HEK293T (cell line): ENCODE measurements at regions not wholly inside any gene's neighbourhood (a gene's known extent, or its start where the extent isn't known, plus 50 kb on each side); places are given as distances from the start of the nearest gene placed in this dataset.

ENCODE experiments used
- CTCF ChIA-PET: fragments of 350-600 bp; formaldehyde crosslinking; extraction: SDS; loops from one replicate; lab custom pipeline; 2021; ENCODE audit warnings: antibody characterized with exemption, inconsistent platforms; lab: Yijun Ruan, JAX
- POLR2A ChIA-PET: fragments of 350-600 bp; formaldehyde crosslinking; extraction: SDS; loops from one replicate; lab custom pipeline; 2020; ENCODE audit warnings: antibody characterized with exemption, inconsistent platforms; lab: Yijun Ruan, JAX
- DNase-seq: peaks from one replicate; pipeline ENCODE4 v3.0.0; 2012; ENCODE audit warnings: mixed read lengths; ENCODE audit errors: extremely low spot score
- ARNT ChIP-seq: fragments of 450-650 bp; IDR thresholded peaks from 2 replicates; pipeline ENCODE4 v1.6.1; 2017; ENCODE audit warnings: mild to moderate bottlenecking
- BHLHE40 ChIP-seq: fragments of 450-650 bp; IDR thresholded peaks from 2 replicates; pipeline ENCODE4 v1.6.1; 2016; ENCODE audit warnings: mild to moderate bottlenecking, moderate library complexity, borderline replicate concordance
- CTBP1 ChIP-seq: fragments of 450-650 bp; IDR thresholded peaks from 2 replicates; pipeline ENCODE4 v1.6.1; 2016; ENCODE audit warnings: borderline replicate concordance
- ELF4 ChIP-seq: fragments of 450-650 bp; IDR thresholded peaks from 2 replicates; pipeline ENCODE4 v1.6.1; 2017; ENCODE audit warnings: antibody characterized with exemption
- FOXA1 ChIP-seq: fragments of 450-650 bp; IDR thresholded peaks from 2 replicates; pipeline ENCODE4 v1.6.1; 2016; ENCODE audit warnings: mild to moderate bottlenecking
- FOXK2 ChIP-seq: fragments of 450-650 bp; IDR thresholded peaks from 2 replicates; pipeline ENCODE4 v1.6.1; 2016; ENCODE audit warnings: mild to moderate bottlenecking
- FOXM1 ChIP-seq: fragments of 450-650 bp; IDR thresholded peaks from 2 replicates; pipeline ENCODE4 v1.6.1; 2017; ENCODE audit warnings: mild to moderate bottlenecking, borderline replicate concordance
- HDGF ChIP-seq: fragments of 450-650 bp; IDR thresholded peaks from 2 replicates; pipeline ENCODE4 v1.6.1; 2017; ENCODE audit warnings: antibody characterized with exemption, borderline replicate concordance
- L3MBTL2 ChIP-seq: fragments of 450-650 bp; conservative IDR thresholded peaks from 2 replicates; pipeline ENCODE4 v1.6.1; 2016; ENCODE audit warnings: mild to moderate bottlenecking
- LEF1 ChIP-seq: fragments of 450-650 bp; IDR thresholded peaks from 2 replicates; pipeline ENCODE4 v1.6.1; 2017; ENCODE audit warnings: mild to moderate bottlenecking, borderline replicate concordance
- NFRKB ChIP-seq: fragments of 450-650 bp; IDR thresholded peaks from 2 replicates; pipeline ENCODE4 v1.6.1; 2016; ENCODE audit warnings: mild to moderate bottlenecking, moderate library complexity
- SP1 ChIP-seq: fragments of 450-650 bp; IDR thresholded peaks from 2 replicates; pipeline ENCODE4 v1.6.1; 2017
- SUZ12 ChIP-seq: fragments of 450-650 bp; IDR thresholded peaks from 2 replicates; pipeline ENCODE4 v1.6.1; 2016; ENCODE audit warnings: mild to moderate bottlenecking
- TARDBP ChIP-seq: fragments of 450-650 bp; IDR thresholded peaks from 2 replicates; pipeline ENCODE4 v1.6.1; 2016
- ZNF384 ChIP-seq: fragments of 450-650 bp; IDR thresholded peaks from 2 replicates; pipeline ENCODE4 v1.6.1; 2016
- TF ChIP-seq, protein P1 (sequence below): fragments of 450-650 bp; IDR thresholded peaks from 2 replicates; pipeline ENCODE4 v1.6.1; 2016

DNA sequence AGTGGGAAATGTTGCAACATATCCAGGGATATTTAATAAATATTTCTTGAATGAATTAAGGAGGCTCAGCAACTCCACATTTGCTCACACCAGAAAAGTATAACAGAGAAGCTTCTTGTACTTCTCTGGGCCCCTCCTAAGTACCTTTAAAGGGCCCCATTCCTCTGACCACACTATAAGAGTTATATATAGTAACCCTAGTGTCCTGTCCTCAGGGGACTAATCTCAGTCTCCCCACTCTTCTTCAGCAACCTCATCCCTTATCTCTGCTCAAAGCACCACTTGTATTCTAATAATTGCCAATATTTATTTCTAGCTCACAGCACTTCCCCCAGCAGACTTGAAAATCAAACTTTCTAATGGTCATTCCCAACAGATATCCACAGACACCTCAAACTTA lies 237.1 kb downstream of the GXYLT1 start:
- CTCF ChIA-PET = no interaction called here
- TF ChIP-seq L3MBTL2 (no peak), ELF4 (no peak), SUZ12 (no peak), NFRKB (no peak), ARNT (no peak), FOXK2 (no peak), ZNF384 (no peak)

DNA sequence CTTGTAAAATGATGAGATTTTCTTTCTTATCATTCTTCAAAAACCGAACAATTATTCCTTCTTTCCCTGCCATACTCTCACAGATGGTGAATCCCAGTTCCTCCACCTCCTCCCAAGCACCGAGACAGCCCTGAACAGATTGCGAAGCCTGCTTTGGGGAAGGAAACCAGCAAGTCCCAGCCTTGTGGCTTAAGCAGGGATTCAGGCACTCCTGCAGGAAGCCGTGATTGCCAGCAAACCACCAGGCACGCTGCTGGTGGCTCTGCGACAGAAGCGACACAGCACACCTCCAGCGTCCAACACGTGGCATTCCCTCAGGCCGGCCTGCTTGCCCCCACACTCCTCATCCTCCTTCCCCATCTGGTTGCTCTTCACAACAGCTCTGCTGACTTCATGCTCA lies 237.7 kb downstream of the GXYLT1 start:
- ChIA-PET CTCF (no interaction called here), POLR2A (no interaction called here)
- no peak for DNase-seq
- TF ChIP-seq FOXK2 = no peak
- no peak for TF ChIP-seq ZNF384
- TF ChIP-seq NFRKB = no peak
- no peak for TF ChIP-seq LEF1
- TF ChIP-seq HDGF = no peak
- TF ChIP-seq SUZ12 = no peak
- TF ChIP-seq FOXA1 = no peak
- TF ChIP-seq ELF4 = no peak
- no peak for TF ChIP-seq CTBP1
- no peak for TF ChIP-seq FOXM1
- TF ChIP-seq, protein P1, sequence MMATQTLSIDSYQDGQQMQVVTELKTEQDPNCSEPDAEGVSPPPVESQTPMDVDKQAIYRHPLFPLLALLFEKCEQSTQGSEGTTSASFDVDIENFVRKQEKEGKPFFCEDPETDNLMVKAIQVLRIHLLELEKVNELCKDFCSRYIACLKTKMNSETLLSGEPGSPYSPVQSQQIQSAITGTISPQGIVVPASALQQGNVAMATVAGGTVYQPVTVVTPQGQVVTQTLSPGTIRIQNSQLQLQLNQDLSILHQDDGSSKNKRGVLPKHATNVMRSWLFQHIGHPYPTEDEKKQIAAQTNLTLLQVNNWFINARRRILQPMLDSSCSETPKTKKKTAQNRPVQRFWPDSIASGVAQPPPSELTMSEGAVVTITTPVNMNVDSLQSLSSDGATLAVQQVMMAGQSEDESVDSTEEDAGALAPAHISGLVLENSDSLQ = no peak
- TF ChIP-seq TARDBP = no peak
- TF ChIP-seq BHLHE40 = no peak
- TF ChIP-seq ARNT = no peak
- TF ChIP-seq SP1 = no peak
- no peak for TF ChIP-seq L3MBTL2

More for the DNA sequence above, 237.1 kb downstream of the GXYLT1 start:
- POLR2A ChIA-PET = no interaction called here
- DNase-seq = no peak

DNA sequence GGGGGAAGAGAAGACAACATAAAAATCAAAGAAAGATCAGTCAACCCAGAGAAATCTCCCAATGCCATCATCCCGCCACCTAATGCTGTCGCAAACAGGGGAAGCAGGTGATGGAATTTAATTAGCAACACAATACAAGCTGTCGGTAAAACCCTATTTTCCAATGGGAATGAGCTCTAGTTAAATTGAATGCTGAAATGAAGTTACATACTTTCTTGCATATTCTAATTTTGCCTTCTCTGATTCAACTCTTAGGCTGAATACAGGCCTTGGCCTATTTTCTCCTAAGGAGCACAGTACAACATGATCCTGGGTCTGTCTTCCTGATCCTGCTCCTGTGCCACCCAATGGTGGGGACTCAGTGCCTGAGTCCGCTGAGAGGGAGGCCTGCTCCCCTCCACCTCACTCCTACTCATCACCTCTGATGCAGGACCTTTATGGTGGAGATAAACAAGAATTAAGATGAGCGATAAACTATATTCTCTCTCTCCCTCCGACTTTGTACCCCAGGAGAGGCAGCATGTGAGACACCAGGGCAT lies 238.8 kb downstream of the GXYLT1 start:
- TF ChIP-seq FOXM1 (no peak), SUZ12 (no peak), ELF4 (no peak), CTBP1 (no peak), ZNF384 (no peak), FOXK2 (no peak), BHLHE40 (no peak), FOXA1 (no peak), LEF1 (no peak), TARDBP (no peak), L3MBTL2 (no peak), ARNT (no peak), SP1 (no peak)
- ChIA-PET CTCF (no interaction called here), POLR2A (no interaction called here)
- DNase-seq = no peak

DNA sequence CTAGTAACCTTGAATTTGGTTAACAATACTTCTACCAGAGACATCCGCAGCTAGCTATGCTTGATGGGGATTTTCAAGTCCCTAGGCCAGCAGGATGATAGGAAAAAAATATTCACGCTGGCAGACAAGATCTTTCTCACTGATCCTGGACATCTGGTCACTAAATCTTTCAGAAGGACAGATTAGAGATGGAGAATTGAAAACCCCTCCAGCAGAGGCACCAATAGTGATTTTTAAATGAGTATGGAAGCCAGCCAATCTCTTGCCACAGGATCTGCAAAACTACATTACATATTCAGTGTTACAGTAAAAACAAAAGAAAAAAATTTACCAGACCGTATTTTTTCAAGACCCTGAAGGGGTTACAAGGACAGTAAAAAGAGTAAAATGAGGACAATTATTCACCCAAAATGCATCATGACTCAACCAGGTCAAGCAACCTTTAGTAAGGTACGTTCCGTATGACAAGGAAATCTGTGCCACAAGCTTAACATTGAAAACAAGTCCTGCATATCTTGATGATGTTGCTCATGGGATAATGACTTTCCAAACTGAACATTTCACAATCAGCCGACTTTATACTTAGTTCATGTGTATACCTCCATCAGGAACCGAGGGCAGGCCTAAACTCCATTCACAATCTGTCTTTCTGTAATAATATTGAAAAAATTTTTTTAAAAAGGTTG lies 239.5 kb downstream of the GXYLT1 start:
- no peak for DNase-seq
- CTCF ChIA-PET = no interaction called here
- POLR2A ChIA-PET = no interaction called here
- TF ChIP-seq LEF1 = no peak
- TF ChIP-seq SP1 = no peak
- no peak for TF ChIP-seq SUZ12
- no peak for TF ChIP-seq HDGF
- no peak for TF ChIP-seq ARNT
- no peak for TF ChIP-seq CTBP1
- TF ChIP-seq FOXK2 = no peak
- no peak for TF ChIP-seq FOXM1
- no peak for TF ChIP-seq L3MBTL2
- TF ChIP-seq, protein P1 = no peak
- TF ChIP-seq NFRKB = no peak
- no peak for TF ChIP-seq ELF4
- TF ChIP-seq FOXA1 = no peak
- TF ChIP-seq ZNF384 = no peak
- TF ChIP-seq BHLHE40 = no peak
- no peak for TF ChIP-seq TARDBP

DNA sequence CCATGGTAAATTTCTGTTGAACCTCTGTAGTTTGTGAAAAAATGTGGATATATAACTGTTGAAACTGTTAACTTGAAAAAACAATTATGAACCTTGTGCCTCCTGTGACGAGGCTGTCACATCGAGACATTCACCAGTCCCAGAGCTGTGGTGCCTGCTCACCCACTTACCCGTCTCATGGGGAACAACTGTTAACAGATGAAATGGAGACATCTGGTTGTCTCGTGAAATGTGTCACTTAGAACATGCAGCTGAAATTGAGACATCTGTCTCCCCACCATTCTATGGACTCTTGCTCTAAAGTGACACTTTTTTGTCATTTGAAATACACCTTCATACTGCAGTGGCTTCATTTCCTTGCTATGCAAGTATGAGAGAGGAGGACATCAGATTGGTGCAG lies 240.6 kb downstream of the GXYLT1 start:
- DNase-seq = no peak
- POLR2A ChIA-PET = no interaction called here
- CTCF ChIA-PET = no interaction called here
- no peak for TF ChIP-seq SUZ12
- no peak for TF ChIP-seq FOXM1
- TF ChIP-seq, protein P1 = no peak

DNA sequence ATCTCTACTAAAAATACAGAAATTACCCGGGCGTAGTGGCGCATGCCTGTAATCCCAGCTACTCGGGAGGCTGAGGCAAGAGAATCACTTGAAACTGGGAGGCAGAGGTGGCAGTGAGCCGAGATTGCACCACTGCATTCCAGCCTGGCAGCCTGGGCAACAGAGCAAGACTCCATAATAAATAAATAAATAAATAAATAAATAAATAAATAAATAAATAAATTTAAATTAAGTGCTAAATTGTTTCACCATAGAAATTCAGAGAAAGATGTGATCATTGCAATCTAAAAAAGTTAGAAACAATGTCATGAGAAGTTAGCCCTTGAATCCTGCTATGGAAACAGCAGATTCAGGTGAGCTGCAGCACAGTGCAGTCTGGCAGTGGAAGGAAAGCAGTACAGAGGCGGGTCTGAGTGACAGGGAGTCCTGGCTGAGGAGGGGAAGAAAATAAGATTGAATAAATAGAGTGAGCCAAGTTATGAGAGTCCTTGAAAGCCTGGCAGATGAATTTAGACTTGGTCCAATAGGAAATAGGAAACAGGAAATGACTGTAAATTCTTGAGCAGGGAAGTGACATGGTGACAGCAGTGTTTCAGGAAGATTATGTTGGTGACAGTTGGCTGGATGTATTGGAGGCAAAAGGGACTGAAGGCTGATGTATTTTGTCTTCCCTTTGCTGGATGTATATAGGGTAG lies 241.5 kb downstream of the GXYLT1 start:
- POLR2A ChIA-PET = no interaction called here
- no peak for TF ChIP-seq SP1
- TF ChIP-seq SUZ12 = no peak
- TF ChIP-seq FOXK2 = no peak
- no peak for TF ChIP-seq FOXM1
- TF ChIP-seq NFRKB = no peak
- no peak for TF ChIP-seq HDGF
- no peak for TF ChIP-seq CTBP1
- no peak for TF ChIP-seq LEF1
- TF ChIP-seq, protein P1 = no peak
- no peak for TF ChIP-seq ELF4
- no peak for TF ChIP-seq BHLHE40
- no peak for TF ChIP-seq FOXA1
- TF ChIP-seq TARDBP = no peak
- TF ChIP-seq ARNT = no peak
- TF ChIP-seq ZNF384 = no peak
- TF ChIP-seq L3MBTL2 = no peak
- CTCF ChIA-PET = no interaction called here
- DNase-seq = no peak
